OCI-LY3 (cell line): ENCODE measurements at regions not wholly inside any gene's neighbourhood (a gene's known extent, or its start where the extent isn't known, plus 50 kb on each side); places are given as distances from the start of the nearest gene placed in this dataset.

Experiments
- CTCF ChIP-seq: fragments of 200-600, 300-600 bp; sonication (generic); IDR thresholded peaks from 2 replicates; pipeline ENCODE4 v1.5.1; 2014; ENCODE audit warnings: antibody characterized with exemption, low read length, low read depth
- EZH2phosphoT487 ChIP-seq: fragments of 200-600 bp; shearing (Covaris generic); IDR thresholded peaks from 2 replicates; pipeline ENCODE4 v1.6.1; 2018; ENCODE audit warnings: antibody characterized with exemption, mixed run types, low read depth

GRCh38 chr5:51843893-51844292, 460.6 kb downstream of the ISL1 start:
- TF ChIP-seq CTCF: no peak
- no peak for TF ChIP-seq EZH2phosphoT487
